T-helper 2 cell (primary cell): ENCODE measurements at regions not wholly inside any gene's neighbourhood (a gene's known extent, or its start where the extent isn't known, plus 50 kb on each side); places are given as distances from the start of the nearest gene placed in this dataset.

Experiments used
- DNase-seq, 5 experiments: peaks; one replicate each; pipeline versions ENCODE4 v3.0.0 to v3.0.0-alpha.2; 2012 to 2022

DNA sequence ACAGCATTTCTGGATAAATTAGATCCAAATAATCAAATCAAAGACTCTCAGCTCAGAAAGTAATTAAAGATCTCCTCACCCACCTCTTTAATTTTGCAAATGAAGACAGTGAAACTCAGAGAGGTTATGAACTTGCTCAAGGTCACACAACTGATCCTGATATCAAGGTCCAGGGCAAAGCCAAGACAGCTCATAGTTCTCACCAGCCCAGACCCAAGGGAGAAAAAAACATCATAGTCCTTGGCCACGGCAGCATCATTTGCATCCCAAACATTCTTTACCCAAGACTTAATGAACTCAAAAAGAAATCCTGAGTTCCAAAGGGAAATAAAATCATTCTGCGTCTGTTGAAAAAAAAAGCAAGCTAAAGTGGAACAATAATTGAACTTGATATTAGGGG is 112.1 kb downstream of the DAD1 start:
- no peak for DNase-seq

DNA sequence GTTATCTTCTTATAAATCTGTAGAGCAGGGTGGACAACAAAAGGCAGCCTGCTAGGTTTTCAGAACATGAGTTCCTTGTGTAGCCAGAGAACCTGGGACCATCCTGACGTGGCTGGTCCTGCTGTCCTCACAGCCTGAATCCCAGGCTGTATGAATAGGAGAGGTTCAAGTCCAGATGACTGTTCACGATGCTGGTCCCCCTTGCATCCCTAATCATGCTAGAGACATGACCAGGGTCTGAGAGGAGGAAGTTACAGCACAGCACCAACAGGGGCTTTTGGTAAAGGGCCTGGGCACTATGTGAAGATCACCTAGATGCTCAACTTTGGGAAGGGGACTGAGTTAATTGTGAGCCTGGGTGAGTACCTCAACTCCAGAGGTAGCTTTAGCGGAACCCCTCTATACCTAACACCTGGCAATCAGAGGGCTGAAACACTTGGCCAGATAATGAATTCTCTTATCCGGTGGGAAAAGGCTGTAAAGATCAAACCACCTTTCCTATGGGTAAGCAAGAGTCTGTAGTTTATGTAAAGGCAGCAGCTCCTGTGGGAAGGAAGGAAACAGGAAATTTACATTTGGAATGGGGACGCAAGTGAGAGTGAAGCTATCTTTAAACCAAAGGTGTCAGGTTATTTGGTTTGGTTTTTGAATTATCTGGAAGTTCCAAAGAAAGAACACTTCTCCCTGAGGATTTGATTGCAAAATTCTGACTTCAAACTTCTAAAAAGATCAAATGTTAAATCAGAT is 112.8 kb downstream of the DAD1 start:
- no peak for DNase-seq

DNA sequence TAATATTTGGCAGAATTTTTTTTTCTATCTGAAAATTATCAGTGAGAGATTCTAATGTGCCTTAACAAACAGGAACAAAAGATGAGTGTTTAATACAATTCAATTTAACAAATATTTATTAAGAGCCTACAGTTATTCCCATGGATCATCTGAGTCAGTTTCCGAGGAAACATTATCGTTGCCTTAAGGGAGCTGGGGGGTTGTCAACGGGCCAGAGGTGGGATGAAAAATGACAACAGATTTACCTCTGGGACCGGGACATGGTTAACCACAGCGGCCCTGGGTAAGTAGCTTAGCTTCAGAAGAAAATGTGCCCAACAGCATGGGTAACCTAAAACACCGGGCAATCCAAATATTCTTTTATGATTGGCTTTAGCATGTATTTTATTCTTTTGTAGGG is 113.6 kb downstream of the DAD1 start:
- no peak for DNase-seq

DNA sequence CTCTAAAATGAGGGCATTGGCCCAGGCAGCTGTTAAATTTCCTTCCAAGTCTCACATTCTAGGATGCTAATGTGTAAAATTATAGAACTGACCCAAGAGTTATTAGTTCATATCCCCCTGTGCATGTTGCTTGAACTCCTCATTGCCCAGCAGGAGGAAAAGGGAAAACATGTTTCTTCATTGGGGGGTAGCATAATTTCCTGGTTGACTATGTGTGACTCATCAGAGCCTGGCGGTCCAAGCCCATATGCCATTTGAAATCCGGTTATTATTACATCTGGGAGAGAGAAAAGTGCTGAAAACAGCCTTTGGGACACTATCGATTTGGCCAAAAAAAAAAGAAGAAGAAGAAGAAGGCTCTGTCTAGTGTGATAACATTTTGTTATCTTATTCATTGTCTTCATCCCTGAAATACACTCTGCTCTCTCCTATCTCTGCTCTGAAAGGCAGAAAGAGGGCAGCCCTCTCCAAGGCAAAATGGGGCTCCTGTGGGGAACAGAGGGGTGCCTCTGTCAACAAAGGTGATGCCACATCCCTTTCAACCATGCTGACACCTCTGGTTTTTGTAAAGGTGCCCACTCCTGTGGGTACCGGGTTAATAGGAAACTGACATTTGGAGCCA is 114.2 kb downstream of the DAD1 start:
- DNase-seq, result no peak

DNA sequence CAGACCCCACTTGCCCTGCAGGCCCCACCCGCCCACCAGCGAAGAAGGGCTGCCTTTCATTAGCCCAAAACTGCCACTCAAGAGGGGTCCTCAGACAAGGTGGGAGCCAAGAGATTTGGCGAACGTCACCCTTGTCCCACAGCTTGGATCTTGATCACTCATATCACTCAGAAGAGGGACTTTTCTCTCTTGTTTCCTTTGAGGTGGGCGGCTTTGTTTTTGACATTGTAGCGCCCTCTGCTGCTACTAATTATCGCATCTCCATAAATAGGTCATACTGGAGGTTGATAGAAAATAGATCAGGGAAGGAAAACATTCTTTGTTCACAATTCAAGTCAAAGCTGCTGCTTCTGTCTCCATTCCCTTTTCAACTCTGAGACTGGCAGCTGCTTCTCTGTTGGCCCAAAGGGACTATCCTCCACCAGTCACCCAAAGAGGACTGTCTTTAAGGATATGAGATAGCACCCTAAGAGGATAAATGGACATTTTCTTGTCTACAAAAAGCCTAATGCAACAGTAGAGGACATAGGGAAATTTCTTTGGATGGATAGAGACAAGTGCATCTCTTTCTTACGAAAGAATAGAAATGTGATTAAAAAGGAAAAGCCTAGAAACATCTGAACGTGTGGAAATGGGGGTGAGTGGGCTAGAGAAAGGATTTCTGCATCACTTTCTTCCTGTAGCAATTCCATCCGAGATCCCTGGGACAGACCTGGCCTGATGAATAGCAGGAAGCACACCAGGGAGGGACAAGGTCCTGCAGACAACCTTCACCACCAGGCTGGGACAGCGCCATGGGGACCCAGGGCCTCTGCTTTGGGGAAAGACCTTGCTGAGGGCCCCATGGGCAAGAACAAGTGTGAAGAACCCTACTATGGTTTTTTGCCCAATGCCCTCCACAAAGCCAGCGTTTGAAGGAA is 115.8 kb downstream of the DAD1 start:
- no peak for DNase-seq

DNA sequence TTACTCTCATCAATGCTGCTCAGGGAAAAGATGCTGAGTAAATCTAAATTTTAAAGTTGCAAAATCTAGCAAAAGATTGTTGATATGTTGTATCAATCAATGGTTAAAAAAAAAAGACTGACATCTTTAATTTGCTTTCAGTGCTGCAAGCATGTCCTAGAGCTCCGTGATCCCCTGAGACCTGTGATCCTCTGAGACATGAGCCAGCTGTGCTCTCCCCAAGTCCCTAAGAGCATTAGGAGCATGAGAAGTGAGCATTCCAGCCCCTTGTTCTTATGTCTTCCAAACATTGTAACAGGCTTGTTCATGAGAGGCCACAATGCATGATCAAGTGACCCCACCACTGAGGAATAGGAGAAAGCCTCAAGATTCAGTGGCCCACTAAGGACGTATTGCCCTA is 116.6 kb downstream of the DAD1 start:
- no peak for DNase-seq

DNA sequence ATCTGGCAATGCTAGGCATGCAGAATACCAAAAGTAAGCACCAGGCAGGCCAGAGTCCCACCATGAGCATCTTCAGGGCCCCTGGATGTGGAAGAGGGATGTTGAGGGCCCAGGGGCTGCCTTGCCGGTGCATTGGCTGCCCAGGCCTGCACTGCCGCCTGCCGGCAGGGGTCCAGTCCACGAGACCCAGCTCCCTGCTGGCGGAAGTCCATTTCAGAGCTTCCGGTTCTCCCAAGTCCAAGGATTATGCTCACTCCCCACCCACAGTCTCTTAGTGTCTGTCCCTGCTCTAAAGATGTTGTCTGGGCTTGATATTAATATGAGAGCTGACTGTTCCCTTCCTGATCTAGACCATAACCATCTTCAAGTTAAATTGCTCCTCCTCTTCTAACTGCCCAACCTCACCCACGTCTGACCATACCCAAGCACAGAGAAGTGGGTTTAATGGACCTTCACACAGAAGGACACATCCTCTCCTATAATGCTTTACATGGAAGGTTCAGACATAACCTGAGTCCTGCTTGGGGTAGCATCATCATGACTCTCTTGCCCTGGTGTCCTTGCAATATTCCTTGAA is 117.4 kb downstream of the DAD1 start:
- no peak for DNase-seq

DNA sequence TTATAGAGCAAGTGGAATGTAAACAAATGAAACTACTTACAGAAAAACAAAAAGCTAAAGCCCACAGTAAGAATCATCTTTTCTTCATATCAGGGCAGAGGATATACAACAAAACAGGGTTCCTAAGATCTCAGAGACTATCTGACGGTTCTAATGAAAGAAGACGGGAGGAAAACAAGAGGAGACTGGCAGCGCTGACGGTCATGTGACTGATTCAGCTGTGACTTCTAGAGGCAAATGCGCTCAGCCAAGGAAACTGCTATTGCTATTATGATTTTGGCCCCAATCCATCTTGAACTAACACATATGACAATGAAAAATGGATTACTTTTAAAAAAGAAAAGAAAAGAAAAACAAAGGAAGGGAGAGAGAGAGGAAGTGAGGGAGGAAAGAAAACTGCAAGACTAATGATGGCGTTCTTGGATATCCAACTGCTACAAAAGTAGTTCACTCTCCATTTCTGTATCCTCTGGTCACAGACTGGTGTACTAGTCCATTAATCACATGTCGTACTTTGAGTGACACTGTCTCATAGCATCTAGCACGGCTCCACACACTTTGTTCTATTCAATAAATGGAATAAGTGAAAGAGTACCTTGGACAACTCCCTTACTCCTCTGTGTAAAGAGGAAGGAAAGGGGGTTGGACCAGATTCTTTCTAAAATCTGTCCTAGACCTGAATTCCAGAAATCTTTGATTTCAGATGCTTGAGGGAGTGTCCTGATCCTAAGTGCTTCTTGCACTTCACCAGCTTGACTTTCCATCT is 119.3 kb downstream of the DAD1 start:
- DNase-seq, result no peak

DNA sequence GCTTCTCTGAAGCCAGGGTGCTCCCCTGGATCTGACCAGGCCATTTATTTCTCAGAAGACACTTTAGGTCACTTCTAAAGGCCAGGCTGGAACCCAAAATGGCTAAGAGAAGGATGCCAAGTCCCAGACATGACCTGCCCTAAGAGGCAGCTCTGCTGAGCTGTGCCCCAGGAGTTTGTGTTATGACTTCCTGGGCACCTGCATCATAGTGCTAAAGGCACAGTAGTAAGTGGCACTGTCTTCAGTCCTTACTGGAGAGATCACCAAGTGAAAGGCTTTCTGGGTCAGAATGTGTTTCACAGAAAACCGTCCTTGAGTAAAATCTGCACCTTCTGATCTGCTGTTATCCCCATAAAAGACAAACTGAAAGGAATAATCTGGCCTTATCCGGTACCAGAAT is 120.2 kb downstream of the DAD1 start:
- DNase-seq, result no peak

DNA sequence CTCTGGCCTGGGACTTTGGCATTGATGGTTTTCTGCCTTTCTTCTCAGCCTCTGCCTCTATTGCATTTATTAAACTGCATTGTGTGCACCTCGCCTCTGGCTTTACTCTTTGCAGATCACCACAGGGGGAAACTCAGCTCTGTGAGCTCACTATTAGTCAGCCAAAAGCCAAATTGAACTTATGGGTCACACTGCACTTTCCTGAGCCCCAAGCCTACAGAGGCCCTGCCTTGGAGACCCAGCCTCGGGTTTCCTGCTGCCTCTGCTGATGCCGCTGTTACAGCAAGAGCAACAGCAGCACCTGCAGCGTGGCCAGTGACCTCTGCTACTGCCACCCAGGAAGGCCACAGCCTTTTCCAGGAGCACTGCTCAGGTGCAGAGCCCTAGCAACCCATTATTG is 122.5 kb downstream of the DAD1 start:
- no peak for DNase-seq

DNA sequence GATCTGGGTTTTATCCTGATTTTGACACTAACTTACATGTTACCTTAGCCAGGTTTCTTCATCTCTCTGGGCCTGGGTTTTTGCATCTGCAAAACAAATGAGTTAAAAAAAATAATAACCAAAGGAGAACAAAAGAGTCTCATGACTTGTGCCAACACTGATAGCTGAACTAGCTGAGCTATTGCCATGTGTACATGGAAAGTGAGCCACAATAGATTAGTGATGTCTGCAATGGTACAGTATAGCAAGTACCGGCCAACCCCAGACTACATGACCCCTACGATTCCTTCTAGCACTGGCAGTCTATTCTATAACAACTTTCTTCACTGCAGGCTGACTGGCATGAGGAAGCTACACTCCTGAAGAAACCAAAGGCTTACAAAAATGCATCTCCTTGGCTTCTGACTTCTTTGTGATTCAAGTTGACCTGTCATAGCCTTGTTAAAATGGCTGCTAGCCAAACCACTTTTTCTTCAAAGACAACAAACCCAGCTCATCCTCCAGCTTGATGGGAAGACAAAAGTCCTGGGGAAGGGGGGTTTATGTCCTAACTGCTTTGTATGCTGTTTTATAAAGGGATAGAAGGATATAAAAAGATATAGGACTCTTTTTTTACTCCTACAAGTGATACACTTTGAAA is 123.7 kb downstream of the DAD1 start:
- no peak for DNase-seq

DNA sequence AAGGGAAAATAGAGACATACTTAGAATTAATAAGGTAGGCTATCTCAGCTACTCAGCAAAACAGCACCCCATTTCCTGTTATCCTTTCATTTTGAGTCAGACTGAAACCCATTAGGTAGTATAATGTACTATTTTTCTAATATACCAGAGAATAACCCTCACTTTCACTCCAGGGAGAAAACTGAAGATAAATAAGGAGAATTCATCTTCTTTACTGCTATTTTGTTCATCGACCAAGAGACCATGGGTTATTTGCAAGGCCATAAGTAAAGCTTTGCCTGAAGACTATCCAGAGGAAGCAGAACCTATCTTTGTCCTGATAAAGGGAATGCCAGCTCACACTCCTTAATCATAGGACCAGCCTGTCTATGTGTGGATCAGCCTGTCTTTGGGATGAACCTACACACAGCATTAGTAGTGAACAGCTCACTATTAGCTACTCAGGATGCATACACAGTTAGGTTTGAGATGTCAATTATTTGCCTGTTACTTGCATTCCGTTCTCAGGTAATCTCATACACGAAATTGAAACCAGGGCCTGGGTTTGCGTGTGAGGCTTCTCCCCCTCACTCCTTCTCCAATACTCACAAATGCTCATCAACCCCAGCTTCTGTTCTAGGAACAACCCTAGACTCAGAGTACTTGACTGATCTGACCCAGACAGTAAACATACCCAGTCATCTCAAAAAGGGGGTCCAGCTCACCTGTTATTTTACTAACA is 124.4 kb downstream of the DAD1 start:
- DNase-seq, result no peak

DNA sequence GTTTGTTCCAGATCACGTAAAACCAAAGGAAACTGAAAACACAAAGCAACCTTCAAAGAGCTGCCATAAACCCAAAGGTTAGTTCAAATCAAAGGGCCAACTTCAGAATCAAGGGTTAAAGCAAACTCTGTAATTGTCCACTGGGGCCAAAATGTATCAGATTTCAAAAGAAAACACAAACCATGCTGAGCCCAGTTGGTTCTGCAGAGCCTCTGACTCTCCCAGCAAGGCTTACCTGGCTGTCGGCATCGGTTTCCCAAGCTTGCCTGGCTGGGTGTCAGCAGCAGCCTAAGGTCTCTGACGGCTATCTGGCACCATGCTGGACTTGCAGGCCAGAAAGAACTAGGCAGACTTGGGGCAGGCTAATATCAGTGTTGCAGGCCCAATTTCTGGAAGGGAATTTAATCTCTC is 125.3 kb downstream of the DAD1 start:
- DNase-seq, result no peak

DNA sequence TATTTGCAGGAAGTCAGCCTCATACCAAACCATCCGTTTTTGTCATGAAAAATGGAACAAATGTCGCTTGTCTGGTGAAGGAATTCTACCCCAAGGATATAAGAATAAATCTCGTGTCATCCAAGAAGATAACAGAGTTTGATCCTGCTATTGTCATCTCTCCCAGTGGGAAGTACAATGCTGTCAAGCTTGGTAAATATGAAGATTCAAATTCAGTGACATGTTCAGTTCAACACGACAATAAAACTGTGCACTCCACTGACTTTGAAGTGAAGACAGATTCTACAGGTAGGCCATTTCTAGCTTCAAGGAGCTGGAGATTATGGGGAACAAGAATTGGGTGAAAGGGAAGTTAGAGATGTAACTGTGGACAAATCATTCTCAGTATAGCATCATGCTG is 126.1 kb downstream of the DAD1 start:
- no peak for DNase-seq

DNA sequence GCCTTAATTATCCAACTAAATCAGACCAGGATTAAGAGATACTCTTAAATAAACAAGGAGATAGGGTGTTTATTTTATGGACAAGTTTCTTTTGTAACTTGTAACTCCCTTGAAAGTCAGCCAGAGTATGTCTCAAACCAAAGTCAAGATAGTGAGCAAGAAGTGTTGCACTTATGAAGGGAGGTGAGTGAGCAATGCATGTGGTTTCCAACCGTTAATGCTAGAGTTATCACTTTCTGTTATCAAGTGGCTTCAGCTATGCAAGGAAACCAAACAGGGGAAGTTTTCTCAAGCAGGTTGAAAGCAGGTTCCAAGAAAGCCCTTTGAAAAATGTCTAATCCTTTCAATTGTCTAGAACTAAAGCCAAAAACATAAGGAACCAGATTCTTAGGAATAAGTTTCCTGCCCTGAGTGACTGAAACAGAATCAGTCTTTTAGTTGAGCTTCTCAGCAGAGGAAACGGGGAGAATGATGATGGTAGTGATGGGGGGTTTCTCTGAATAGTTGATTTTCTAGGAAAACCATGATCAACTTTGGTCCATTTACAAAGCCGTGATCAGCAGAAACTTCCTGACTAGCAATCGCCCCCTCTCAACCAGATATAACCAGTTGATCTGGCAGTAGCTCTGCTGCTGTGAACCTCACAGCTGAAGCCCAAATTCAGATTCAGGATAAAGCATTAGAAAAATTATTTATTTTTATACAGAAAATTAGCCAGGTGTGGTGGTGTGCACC is 128.4 kb downstream of the DAD1 start:
- no peak for DNase-seq

DNA sequence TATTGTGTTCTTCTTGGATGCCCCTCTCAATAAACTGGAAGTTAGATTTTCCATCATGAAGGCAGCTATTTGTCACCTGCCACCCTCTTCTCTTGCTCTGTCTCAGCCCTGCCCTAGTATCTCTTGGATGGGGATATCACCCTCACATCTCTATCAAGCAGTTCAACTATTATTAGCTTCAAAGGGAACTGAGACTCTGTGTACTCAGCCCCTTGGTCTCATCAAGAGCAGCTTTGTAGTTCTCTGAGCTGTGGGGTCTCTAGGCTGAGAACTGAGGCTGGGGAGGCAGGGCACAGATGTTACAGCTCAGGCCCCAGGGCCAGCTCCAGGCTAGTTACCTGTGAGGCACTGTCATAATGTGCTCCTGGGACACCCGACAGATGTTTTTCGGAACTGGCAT is 130.3 kb downstream of the DAD1 start:
- DNase-seq, result no peak

DNA sequence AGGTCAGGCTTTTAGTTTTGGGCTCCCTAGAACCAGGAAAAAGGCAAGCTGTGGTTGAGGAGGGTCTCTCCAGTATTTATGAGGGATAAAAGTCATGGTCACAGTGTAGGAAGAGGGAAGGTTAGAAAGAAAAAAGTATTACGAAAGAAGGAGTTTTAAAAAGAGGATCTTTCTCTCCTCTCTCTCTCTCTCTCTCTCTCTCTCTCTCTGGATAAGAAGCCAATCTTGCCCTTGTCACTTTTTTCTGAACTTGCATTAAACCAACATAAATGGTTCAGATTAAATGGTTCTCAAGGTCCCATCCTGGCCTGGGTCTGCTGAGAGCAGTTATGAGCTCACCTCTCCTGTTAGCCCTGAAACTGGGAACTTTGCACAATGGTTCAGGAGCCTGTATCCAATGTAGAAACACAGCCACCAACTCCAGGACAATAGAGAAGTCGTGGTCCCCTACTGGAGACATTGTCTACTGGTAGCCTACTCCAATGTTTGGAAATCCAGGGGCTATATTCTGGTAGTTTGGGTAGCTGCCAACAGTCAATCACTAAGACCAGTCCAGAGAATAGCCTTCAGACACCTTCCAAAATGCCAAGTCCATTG is 131.9 kb downstream of the DAD1 start:
- DNase-seq, result no peak

DNA sequence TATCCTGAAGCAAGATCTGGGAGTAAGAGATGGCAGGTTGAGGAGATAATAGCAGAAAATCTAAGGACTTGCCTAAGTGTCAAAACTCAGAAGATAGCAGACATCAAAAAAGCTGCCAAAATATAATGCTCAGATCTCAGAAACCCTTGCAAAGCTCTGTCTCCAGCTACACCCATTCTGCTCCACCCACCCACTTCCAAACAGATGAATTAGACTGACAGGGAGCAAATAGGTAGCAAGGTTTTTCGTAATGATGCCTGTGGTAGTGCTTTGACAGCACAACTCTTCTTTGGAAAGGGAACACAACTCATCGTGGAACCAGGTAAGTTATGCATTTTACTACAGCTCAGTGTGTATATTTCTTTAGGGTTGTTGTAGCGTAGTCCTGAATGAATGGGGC is 132.6 kb downstream of the DAD1 start:
- no peak for DNase-seq

DNA sequence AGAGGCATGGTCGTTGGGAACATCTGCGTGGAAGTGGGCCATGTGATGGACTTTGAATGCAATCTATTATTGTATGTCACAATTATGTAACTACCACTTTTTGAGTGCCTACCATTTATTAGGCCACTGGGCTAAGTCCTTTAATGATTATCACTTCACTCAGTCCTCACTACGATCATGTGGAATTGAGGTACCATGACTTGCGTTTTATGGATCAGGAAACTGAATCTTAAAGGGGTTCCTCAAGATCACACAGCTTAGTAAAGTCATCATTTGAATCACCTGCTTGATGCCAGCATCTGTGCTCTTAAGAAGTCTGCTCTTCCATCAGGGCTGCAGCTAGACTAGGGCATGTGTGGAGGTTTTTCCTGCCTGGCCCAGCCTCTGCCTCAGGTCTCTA is 136.7 kb downstream of the DAD1 start:
- DNase-seq, result no peak

DNA sequence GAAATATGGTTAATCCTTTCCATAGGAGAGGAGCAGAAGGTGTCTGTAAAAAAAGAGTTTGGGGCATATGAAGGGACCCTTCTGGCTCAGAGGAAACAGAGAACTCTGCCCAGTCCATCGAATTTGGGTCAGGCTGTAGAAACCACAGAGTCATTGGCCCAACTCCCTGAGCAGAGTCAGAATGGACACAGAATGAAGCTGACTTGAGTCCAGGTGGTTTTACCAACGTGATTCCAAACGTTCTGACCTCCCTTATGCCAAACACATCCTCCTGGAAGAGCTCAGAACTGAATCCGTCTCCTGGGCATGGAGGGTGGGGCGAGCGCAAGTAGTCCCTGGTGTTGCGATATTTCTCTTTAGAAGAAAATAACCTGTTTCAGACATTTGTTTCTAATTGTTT is 138.8 kb downstream of the DAD1 start:
- DNase-seq, result no peak
